HK-2 (cell line): ENCODE measurements at regions not wholly inside any gene's neighbourhood (a gene's known extent, or its start where the extent isn't known, plus 50 kb on each side); places are given as distances from the start of the nearest gene placed in this dataset.

ENCODE experiments used
- DNase-seq: peaks from one replicate; pipeline ENCODE4 v3.0.0-alpha.2; 2018; ENCODE audit not compliant: unreplicated experiment

DNA sequence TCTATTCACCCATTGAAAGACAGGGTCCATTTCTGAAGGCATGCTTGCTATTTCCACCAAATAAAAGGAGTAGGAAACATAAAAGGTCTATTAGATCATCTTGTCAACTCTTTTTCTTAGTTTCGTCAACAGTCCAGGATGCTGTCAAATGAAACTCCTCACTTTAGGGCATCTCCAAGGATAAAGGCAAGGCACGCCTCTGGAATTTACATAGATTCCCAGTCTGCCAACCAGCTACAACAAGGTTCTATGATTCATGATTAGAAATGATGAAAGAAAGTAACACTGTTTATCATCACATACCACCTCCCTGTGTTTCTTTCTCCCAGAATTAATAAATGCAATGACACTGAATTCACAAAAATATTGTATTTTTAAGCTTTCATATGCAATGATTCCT lies 636.3 kb downstream of the LTN1 start:
- DNase-seq: no peak

DNA sequence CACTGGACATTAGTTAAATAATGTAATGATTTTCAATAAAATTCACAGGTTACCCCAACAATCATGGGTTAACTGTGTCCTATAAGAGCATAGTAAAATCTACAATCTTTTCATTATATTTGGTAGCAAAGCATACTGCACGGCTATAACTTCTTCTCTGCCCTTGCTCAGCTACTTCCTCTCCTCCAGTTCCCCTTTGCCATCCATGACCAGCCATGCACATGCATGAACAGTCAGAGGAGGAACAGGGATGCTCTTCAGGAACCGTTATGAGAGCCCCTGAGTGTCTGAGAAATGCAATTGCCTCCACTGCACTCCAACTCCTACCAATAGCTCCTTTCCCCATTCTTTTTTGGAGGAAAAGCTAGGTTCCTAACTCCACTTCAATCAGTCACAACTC lies 646.7 kb downstream of the LTN1 start:
- no peak for DNase-seq

DNA sequence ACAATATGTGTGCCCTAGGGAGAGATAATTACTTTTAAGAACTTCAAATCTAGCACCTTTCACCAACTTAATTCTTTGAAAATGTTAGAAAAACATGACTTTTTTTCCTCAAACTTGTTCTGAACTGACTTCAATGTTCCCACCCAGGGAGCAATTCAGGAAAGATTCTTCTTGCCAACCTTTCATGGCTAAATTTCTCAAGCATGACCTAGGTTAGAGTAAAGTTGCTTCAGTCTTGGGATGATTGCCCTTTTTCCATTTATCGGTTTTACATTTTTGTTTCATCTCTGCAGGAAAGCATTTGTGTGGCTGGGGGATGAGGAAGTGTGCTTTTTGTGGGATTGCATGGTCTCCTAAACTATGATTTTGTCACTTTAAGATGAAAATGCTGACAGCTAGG lies 647.7 kb downstream of the LTN1 start:
- DNase-seq: no peak

DNA sequence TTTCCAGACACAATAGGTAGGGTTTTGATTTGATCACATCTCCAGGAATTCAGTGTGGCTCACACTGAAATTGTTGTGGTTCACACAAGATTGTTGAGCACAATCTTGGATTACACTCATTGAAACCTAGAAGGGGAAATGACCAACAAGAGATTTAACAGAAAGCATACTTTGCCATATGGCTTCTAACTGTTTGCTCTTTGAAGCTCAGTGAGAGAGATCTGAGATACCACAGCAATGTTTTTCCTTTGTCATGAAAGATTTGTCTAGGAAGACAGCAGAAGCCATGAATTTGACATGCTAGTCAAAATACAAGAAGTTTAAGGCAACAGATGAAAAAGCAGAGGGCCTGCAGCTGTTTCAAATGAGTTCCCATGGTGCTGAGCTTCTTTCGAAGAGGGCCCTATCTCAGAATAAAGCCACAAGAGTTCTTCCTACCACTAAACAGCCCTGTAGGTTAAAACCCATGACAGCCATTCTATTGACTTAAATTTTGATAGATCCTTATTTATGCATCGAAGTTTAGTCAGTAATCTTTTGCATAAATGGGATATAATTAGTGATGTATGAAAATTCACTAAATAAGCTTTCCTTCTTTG lies 650.4 kb downstream of the LTN1 start:
- no peak for DNase-seq

DNA sequence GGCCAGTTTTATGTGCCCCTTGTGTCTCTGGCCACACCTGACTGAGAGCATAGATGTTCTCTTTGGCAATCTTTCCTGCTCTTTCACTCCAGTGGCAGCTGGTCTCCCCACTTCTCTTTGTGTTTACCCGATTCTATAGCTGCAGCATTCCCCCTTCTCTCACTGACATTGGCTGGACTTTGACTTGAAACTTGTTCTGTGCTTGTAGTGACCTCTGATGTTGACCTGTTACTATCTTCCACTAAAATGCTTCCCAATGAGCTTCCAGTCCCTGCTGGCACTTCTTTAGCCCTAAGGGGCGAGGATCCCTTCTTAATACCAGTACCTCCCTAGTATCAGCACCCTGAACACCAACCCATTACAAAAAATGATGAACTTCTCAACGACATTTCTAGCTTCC lies 653.3 kb downstream of the LTN1 start:
- DNase-seq: no peak

DNA sequence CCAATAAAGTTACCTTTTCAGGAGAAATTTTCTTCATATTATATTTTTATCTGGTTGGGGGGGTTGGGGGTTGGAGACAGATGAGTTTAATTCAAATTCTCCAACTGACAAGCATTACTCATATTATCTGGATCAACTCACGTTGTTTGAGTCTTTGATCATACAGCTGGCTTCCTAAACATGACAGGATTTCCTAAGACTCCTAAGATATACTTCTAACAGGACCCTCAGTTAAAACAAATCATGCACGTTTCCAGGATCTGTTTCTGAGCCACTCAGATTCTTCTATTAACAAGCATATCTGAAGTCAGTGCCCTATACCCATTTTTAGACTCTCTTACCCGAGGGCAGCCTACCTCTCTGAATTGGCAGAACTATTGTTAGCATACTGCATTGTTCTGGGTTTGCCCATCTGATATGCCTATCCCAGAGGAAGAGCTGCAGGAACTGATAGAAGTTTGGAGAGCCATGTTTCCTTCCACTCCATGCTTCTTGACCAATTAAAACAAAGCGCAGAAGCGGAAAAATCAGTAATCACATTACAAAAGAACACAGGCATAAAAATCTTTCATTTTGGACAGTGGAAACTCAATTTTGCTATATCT lies 653.9 kb downstream of the LTN1 start:
- no peak for DNase-seq

DNA sequence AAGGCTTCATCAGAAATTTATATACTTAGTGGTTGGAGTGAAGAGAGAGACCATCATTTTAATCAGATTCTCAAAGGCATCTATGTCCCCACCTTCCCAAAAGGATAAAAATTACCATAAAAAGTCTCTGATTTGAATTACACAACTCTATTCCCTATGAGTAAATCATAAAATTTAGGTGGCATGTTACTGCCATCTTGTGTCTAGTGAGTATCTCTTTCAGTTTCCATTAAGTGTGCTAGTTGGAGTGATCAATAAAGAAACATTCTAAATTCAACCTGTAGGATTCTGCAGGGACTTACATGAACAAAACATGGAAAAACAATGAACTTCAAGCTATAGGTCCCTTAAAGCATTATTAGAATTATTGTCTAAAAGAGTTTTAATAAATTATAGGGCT lies 655.4 kb downstream of the LTN1 start:
- no peak for DNase-seq

DNA sequence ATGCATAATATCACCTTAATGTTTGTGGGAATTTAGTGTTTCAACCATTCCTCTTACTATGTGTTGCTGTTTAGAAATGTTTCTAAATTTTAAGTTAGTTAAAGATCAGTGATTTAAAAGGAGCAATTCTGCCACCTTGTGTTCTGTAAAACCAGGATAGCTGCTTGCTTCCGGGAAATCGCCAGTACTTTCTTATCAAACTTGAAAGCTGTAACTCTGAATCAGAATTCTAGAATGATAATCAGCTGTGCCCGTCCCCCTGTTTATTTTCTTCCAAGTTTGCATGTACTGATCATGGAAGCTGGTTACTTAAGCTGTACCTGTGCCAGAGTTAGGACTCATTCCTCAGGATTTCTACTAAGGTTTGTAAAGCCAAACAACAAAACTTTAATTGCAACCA lies 656.4 kb downstream of the LTN1 start:
- no peak for DNase-seq

DNA sequence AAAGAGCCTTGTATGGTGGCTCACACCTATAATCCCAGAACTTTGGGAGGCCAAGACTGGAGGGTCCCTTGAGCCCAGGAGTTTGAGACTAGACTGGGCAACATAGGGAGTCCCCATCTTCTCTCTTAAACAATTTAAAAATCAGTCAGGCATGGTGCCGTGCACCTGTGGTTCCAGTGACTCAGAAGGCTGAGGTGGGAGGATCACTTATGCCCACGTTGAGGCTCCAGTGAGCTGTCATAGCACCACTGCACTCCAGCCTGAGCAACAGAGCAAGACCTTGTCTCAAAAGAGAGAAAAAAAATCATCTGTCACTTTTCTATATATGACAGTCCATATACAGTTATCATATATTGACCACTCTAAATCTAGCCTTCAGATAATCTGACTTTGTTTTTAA lies 658.3 kb downstream of the LTN1 start:
- DNase-seq: peak; percentile 33

DNA sequence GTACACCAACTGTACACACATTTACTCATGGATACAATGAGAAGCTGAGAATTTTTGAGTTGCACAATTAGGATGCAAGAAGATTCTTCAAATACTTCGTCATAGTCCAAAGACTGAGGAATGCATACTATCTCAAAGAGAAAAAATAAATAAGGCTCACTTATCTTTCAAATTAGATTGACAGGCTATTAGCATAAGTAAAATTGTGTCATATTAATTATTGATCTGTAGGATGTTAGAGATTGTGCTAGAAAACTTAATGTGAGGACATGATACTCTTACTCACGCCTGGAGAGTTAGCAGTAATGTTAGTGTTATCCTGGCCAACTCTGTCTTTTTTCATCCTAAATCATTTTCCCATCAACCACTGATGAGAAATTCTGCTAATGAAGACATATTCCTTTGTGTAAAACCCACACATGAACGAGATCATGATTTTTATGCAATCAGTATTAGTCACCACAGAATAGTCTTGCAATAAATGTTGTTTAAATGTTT lies 659.0 kb downstream of the LTN1 start:
- DNase-seq: no peak

DNA sequence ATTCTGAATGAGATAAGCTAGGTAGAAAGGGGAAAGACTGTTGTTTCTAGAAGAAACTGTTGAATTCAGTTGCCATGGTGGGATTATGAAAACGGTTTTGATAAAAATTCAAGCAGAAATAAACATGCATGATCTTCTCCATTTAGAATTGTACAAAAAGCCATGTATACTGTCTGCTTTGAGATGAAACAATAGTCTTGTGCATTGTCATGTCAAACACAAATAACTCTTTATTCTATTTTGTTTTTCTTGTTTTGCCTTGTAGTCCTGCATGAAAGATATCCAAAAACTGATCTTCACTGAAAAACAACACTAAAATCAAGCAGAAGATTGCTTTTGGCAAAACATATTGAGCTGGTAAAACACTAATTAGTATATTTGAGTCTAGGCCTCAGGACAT lies 659.9 kb downstream of the LTN1 start:
- no peak for DNase-seq

DNA sequence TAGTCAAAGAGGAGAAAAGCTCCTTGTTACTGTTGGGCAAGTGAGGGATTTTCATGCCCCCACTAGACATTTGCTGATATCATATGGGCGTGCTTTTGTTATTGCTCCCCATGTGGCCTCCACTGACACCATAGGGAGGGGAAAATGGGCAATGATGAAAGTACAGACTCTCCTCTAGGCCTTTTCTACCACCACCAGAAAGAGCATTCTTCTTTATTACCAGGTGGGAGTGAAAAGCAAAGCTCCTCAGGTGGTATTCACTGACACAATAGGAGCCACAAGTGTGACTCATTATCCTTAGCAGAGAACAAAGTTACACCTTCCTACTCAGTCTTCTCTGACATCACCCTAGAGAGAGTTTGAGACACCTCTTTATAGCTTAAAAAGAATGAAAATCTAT lies 667.1 kb downstream of the LTN1 start:
- no peak for DNase-seq

DNA sequence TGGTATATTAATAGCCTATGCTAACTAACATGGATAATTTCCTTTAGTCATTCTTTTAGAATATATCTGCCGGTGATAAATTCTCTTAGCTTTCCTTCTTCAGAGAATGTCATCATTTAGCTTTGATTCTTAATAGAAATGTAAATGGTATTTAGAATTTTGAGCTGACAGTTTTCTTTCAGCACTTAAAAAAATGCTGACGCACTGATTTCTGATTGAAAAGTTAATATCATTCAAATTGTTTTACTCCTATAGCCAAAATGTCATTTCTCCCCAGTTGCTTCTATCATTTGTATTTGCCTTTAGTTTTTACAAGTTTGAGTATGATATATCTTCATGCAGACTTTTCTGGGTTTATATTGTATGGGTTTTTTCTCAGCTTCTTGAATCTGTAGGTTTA lies 668.0 kb downstream of the LTN1 start:
- DNase-seq: no peak

DNA sequence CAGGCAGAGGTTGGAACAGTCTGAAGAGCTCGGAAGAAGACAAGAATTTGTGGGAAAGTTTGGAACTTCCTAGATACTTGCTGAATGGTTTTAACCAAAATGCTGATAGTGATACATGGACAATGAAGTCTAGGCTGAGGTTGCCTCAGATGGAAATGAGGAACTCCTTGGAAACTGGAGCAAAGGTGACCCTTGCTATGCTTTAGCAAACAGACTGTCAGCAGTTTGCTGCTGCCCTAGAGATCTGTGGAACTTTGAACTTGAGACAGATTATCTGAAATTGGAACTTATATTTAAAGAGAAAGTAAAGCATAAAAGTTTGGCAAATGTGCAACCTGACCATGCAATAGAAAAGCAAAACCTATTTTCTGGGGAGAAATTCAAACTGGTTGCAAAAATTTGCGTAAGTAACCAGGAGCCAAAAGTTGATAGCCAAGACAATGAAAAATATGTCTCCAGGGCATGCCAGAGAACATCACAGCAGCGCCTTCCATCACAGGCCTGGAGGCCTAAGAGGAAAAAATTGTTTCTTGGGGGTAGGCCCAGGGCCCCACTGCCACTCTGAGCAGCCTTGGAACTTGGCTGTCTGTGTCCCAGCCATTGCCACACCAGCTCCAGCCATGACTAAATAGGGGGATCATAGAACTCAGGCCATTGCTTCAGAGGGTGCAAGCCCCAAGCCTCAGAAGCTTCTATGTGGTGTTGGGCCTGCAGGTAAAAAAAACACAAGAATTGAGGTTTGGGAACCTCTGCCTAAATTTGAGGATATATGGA lies 675.3 kb downstream of the LTN1 start:
- DNase-seq: no peak

DNA sequence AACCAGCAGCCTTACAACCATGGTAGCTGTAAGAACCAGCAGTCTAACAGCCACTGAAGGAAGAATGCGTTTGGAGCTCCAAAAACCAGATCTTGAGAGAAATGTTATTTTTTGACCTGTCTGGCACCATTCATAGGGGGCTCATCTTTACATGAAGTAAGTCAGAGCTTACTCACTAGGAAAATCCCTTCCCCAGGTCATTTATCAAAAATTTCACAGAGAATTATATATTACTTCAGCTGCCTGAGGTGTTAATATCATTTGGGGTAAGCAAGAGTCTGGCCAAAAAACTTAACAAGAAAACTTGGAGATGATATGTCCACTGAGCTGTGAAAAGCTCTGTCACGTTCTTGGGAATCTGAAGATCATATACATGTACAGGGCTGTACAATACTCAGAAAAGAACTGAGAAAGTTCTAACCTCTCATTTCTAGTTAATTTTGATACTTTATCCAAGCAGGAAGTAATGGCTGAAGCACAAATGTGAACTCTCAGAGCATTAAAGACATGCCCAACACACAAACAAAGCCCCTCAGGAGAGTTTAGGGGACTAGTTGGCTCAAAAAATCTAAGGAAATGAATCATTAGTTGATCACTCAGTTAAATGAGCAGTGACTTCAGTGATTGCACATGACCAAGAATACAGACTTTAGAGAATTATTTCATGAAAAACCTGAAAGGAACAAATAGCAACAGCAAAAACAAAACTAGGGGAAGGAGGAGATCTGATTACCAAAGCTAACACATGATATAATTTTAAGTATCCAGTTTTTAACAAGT lies 681.1 kb downstream of the LTN1 start:
- no peak for DNase-seq

DNA sequence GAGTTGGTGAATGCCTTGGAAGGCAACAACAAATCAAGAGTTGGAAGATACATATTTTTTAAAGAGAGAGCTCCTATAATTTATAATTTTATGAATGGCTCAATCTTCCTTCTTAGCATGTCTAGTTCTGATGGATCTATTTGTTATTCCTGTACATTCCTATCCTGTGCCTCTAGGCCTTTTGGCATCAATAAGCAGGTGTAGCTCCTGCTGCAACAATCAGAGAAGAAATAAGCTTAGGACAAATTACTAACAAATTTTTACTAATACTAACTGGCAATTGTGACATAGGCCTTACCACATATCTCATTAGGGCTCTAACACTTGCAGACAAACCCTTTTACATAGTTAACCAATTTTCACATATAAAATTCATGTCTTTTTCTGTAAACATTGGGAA lies 682.0 kb downstream of the LTN1 start:
- DNase-seq: no peak

DNA sequence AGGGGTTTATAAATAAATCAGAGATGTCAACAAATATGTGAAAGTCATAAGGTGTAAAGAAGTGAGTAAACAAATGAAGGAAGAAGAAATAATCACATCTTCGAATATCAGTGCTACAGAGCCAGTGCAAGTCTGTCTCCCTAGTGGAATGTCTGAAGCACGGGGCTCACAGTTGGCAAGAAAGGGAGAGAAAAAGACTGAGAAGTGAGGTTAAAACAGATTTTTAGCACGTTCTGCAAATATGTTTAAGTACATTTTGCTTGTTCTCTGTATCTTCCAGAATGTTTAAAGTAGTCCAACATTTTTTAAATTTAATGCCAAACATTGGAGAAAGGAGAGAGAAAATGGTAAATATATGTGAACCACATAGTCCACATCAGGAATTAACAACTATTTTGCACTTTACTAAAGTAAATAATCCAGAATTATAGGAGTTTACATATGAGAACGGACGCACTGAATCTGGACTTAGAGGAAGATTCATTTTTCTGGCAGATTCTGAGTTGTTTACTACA lies 682.4 kb downstream of the LTN1 start:
- no peak for DNase-seq

DNA sequence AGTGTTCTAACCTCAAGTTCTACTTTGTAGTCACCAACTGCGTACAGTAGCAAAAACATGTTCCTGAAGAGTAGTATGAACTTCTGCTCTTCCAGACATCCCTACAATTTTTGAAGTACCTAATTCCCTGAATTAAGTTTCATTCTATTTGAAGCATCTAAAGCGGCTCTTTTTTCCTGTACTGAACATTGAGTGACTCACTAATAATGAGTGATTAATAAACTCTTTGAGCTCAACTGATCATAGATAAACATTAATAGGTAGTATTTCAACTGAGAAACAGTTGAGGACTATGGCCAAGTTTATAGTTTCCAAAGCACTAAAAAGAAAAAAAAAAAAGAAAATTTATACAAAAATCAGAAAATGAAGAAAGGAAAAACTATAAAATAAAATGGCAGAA lies 683.1 kb downstream of the LTN1 start:
- no peak for DNase-seq

DNA sequence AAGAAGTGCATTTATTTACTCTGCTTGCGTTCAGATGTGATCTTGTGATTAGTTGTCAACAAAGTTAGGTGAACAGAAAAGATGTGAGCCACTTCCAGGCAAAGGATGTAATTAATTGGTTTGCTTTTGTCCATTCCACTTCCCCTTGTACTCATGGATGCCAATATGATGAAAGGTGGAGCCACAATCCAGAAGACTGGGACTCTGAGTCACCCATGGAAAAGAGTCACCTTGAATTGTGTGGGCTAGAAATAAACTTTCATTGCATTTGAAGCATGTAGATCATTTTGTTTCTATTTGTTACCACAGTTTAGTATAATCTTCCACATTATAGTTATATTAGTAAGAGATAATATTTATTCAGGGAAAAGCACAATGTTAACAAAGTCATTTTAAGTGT lies 684.2 kb downstream of the LTN1 start:
- no peak for DNase-seq

DNA sequence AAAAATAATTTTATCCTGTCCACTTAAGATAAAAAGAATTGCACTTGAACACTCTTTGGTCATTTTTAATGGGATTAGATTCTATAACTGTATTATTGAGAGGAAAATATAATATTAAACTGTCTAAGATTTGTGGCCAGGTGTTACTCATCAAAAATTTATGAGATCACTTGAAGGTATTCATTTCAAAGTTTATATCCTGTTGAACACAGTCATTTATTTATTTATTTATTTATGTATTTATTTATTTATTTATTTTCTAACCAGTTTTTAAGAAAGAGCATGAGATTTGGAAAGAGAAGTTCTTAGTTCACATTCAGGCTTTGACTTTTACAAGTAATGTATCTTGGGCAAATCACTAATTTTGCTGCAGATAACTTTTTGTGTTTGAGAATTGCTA lies 692.7 kb downstream of the LTN1 start:
- DNase-seq: no peak

DNA sequence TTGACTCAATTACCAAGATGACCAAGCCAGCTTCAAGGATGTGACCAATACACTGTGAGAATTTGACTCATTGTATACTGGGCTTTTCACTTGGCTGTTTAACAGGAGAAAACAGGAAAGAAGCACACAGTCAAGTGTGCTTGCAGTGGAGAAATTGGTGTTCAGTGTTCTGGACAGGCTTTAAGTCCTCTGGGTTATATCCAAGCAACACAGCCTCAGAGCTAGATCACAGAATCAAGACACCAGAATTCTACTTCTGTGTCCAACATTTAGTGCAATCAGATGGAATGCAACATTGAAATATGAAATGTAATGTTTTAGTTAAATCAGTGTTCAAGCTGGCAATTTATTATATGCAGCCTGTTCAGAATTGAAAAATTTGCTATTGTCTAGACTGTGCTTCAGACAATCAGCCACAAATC lies 694.4 kb downstream of the LTN1 start:
- DNase-seq: no peak

DNA sequence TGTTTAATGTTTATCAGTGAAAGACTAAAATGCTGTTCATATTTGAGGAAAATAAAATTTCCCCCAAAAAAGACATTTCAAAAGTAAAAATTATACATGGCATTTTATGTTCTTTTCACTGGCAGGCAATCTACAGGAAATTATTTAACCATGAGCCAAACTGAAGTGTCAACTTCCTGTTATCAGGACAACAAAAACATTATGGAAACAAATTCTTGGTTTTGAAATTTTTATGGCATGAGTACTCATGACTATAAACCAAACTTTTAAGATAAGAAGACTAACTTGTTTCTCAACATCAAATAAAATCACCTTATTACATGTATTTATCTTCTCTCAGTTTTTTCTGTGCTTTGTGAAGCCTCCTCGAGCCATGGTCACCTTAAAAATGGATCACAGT lies 698.6 kb downstream of the LTN1 start:
- DNase-seq: no peak
